ENCODE measurements at regions not wholly inside any gene's neighbourhood (a gene's known extent, or its start where the extent isn't known, plus 50 kb on each side); places are given as distances from the start of the nearest gene placed in this dataset.

DNA sequence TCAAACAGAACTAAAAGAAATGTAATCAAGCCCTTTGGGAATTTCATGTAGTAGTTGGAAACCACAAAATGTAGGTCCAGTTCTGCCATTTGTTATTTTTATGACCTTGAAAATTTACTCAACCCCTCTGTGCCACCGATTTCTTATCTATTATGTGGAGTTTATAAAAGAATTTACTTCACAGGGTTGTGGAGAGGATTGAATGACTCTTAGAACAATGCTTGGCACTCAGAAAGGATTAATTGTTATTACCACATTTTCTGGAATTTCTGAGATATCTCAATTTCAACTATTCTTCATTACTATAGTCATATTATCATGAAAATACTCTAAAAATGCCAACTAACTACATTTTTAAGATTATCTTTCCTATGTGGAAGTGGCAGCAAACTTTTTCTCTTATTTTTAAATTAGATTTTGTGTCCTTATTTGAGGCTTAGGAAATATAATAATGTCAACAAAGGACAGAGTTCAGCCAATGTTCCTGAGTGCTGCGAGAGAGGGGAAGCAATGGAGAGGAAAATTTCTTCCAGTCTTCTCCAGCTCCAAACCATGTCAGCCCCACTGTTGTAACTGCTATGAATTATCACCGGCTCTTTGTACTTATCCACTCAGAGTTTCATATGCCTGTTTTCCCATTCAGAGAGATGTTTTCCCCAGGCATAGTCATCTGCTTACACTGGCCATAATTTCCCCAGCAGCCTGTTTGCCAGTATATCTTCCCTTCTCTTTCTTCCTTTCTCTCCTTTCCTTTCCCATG is 525.6 kb downstream of the SPATA31D1 start:
- no peak overlapping the region for H3K27ac ChIP-seq (ENCODE audit: low read depth, low read length, poor library complexity, severe bottlenecking)
- H3K9me3 ChIP-seq (ENCODE audit: low read depth, low read length, poor library complexity, severe bottlenecking): no peaks in the 10 kb centered on the region
- POLR2A ChIA-PET (ENCODE audit: low non-redundant PET): no interaction called here
- H3K4me3 ChIP-seq (ENCODE audit: low read depth, low read length, poor library complexity, severe bottlenecking): no peak overlapping the region
- TF ChIP-seq, protein P1, sequence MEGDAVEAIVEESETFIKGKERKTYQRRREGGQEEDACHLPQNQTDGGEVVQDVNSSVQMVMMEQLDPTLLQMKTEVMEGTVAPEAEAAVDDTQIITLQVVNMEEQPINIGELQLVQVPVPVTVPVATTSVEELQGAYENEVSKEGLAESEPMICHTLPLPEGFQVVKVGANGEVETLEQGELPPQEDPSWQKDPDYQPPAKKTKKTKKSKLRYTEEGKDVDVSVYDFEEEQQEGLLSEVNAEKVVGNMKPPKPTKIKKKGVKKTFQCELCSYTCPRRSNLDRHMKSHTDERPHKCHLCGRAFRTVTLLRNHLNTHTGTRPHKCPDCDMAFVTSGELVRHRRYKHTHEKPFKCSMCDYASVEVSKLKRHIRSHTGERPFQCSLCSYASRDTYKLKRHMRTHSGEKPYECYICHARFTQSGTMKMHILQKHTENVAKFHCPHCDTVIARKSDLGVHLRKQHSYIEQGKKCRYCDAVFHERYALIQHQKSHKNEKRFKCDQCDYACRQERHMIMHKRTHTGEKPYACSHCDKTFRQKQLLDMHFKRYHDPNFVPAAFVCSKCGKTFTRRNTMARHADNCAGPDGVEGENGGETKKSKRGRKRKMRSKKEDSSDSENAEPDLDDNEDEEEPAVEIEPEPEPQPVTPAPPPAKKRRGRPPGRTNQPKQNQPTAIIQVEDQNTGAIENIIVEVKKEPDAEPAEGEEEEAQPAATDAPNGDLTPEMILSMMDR (conservative IDR thresholded peaks at IDR 0.05; ENCODE audit: low read depth, low read length): no peak
- TF ChIP-seq EZH2 (IDR thresholded peaks at IDR 0.05; ENCODE audit: borderline replicate concordance, low read depth, low read length, poor library complexity, severe bottlenecking): no peak
- H3K36me3 ChIP-seq (ENCODE audit: insufficient read depth, low read length, poor library complexity, severe bottlenecking): no peaks in the 10 kb centered on the region
- CTCF ChIA-PET: no interaction called here
- intact Hi-C loops (cut with micrococcal nuclease; ENCODE audit: unreplicated experiment): no loop called here
- no TSS peak for BruUV-seq (replicated peaks)
- no peaks in the 10 kb centered on the region for H3K4me1 ChIP-seq (ENCODE audit: insufficient read depth, low read length, poor library complexity, severe bottlenecking)
- H3K27me3 ChIP-seq (replicated peaks; ENCODE audit: insufficient read depth, low read depth, low read length, poor library complexity): peaks cover 5% of the 10 kb centered on the region
- DNase-seq (ENCODE audit: low spot score): no peak

DNA sequence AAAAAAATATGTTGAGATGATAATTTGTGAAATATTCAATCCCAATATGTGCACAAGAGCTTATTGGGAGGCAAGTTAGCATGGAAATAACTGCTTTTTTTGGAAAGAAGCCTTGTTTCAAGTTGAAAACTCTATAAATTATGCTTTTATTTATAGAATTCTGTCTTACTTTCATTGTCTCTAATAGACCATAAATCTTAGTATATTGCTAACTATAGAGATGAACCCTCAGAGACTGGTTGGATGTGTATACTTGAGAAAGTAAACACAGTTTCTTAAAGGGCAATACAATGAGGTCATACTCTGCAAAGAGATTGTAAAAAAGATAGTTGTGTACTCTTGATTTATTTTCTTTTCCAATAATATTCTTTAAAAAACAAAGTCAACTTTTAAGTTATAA is 530.3 kb downstream of the SPATA31D1 start:
- ChIA-PET CTCF (no interaction called here), POLR2A (ENCODE audit: low non-redundant PET) (no interaction called here)
- no TSS peak for BruUV-seq (replicated peaks)
- Histone ChIP-seq H3K27ac (ENCODE audit: low read depth, low read length, poor library complexity, severe bottlenecking) (no peak overlapping the region), H3K27me3 (replicated peaks; ENCODE audit: insufficient read depth, low read depth, low read length, poor library complexity) (peaks cover 5% of the 10 kb centered on the region), H3K4me1 (ENCODE audit: insufficient read depth, low read length, poor library complexity, severe bottlenecking) (no peaks in the 10 kb centered on the region), H3K36me3 (ENCODE audit: insufficient read depth, low read length, poor library complexity, severe bottlenecking) (no peaks in the 10 kb centered on the region), H3K4me3 (ENCODE audit: low read depth, low read length, poor library complexity, severe bottlenecking) (no peak overlapping the region), H3K9me3 (ENCODE audit: low read depth, low read length, poor library complexity, severe bottlenecking) (no peaks in the 10 kb centered on the region)
- intact Hi-C loops (cut with micrococcal nuclease; ENCODE audit: unreplicated experiment): no loop called here
- TF ChIP-seq EZH2 (IDR thresholded peaks at IDR 0.05; ENCODE audit: borderline replicate concordance, low read depth, low read length, poor library complexity, severe bottlenecking): no peak
- TF ChIP-seq, protein P1 (conservative IDR thresholded peaks at IDR 0.05; ENCODE audit: low read depth, low read length): no peak
- no peak for DNase-seq (ENCODE audit: low spot score)

- H3K27me3 ChIP-seq (replicated peaks; ENCODE audit: insufficient read depth, low read depth, low read length, poor library complexity): peaks cover 5% of the 10 kb centered on the region
- TF ChIP-seq, protein P1 (conservative IDR thresholded peaks at IDR 0.05; ENCODE audit: low read depth, low read length): no peak
- TF ChIP-seq EZH2 (IDR thresholded peaks at IDR 0.05; ENCODE audit: borderline replicate concordance, low read depth, low read length, poor library complexity, severe bottlenecking): no peak
- no TSS peak for BruUV-seq (replicated peaks)
- no peaks in the 10 kb centered on the region for H3K9me3 ChIP-seq (ENCODE audit: low read depth, low read length, poor library complexity, severe bottlenecking)
- no peak for DNase-seq (ENCODE audit: low spot score)
- H3K27ac ChIP-seq (ENCODE audit: low read depth, low read length, poor library complexity, severe bottlenecking): no peak overlapping the region
- ChIA-PET POLR2A (ENCODE audit: low non-redundant PET) (no interaction called here), CTCF (no interaction called here)
- H3K4me3 ChIP-seq (ENCODE audit: low read depth, low read length, poor library complexity, severe bottlenecking): no peak overlapping the region
- intact Hi-C loops (cut with micrococcal nuclease; ENCODE audit: unreplicated experiment): no loop called here
- H3K4me1 ChIP-seq (ENCODE audit: insufficient read depth, low read length, poor library complexity, severe bottlenecking): no peaks in the 10 kb centered on the region
- H3K36me3 ChIP-seq (ENCODE audit: insufficient read depth, low read length, poor library complexity, severe bottlenecking): no peaks in the 10 kb centered on the region
Observed at GRCh38 chr9:82519332-82519731, 530.8 kb downstream of the SPATA31D1 start.

All from A673 (cell line).